Panc1 (cell line): ENCODE measurements at regions not wholly inside any gene's neighbourhood (a gene's known extent, or its start where the extent isn't known, plus 50 kb on each side); places are given as distances from the start of the nearest gene placed in this dataset.

ENCODE experiments used
- ATAC-seq: fragments of 200-7000 bp; cut with Tn5 transposase; 2 replicates; pipeline ENCODE4 v1.9.1; 2020; ENCODE audit warnings: mild to moderate bottlenecking, moderate library complexity
- BruUV-seq: library from RNA; stranded (reverse); fragments of 400-500 nt; replicated peaks from 2 replicates; lab custom pipeline; 2021; lab: Mats Ljungman, UMichigan
- CTCF ChIA-PET: fragments of 300-600 bp; sonication (Branson Sonifier 250); formaldehyde crosslinking; loops from one replicate; lab custom pipeline; 2022; ENCODE audit warnings: antibody characterized with exemption; lab: Charles Lee
- POLR2A ChIA-PET: fragments of 300-600 bp; sonication (Branson Sonifier 250); formaldehyde crosslinking; loops from one replicate; lab custom pipeline; 2022; ENCODE audit warnings: antibody characterized with exemption; lab: Charles Lee
- DNase-seq: peaks from one replicate; pipeline ENCODE4 v3.0.0-alpha.2; 2010; ENCODE audit warnings: low read depth, low spot score
- H3K27ac ChIP-seq: 2 replicates; pipeline ENCODE4 v1.5.1; 2011; ENCODE audit warnings: mild to moderate bottlenecking, low read length, inconsistent platforms
- H3K27me3 ChIP-seq: fragments of 200-500 bp; sonication (Bioruptor generic); 2 replicates; pipeline ENCODE4 v1.6.0; 2014; ENCODE audit warnings: low read length, inconsistent platforms; ENCODE audit not compliant: control insufficient read depth, insufficient read depth
- H3K36me3 ChIP-seq: fragments of 200-500 bp; sonication (Bioruptor generic); 2 replicates; pipeline ENCODE4 v1.5.1; 2014; ENCODE audit warnings: inconsistent platforms, mild to moderate bottlenecking, low read length, moderate library complexity; ENCODE audit not compliant: control insufficient read depth, insufficient read depth
- H3K4me1 ChIP-seq: 2 replicates; pipeline ENCODE4 v1.5.1; 2011; ENCODE audit warnings: inconsistent platforms, mild to moderate bottlenecking, low read length, moderate library complexity; ENCODE audit not compliant: control insufficient read depth, insufficient read depth
- H3K4me3 ChIP-seq, 2 experiments: 2 replicates each; pipeline ENCODE4 v1.5.1; 2011 to 2012; ENCODE audit warnings: low read depth in 2 of 2, low read length in 2 of 2, mild to moderate bottlenecking in 2 of 2, inconsistent platforms in 1 of 2, moderate library complexity in 1 of 2
- H3K9me3 ChIP-seq: fragments of 200-500 bp; sonication (Bioruptor generic); 2 replicates; pipeline ENCODE4 v1.5.1; 2014; ENCODE audit warnings: low read depth, mild to moderate bottlenecking, inconsistent platforms, low read length, moderate library complexity; ENCODE audit not compliant: control insufficient read depth, insufficient read depth
- CTCF ChIP-seq: fragments of 450-650 bp; IDR thresholded peaks from 2 replicates; pipeline ENCODE4 v1.5.1; 2017; ENCODE audit warnings: mild to moderate bottlenecking
- POLR2AphosphoS5 ChIP-seq: IDR thresholded peaks from 2 replicates; pipeline ENCODE4 v1.6.1; 2012; ENCODE audit warnings: mild to moderate bottlenecking, low read depth, low read length, moderate library complexity
- REST ChIP-seq, 2 experiments: IDR thresholded peaks; 2 replicates each; pipeline ENCODE4 v1.6.1; 2011 to 2012; ENCODE audit warnings: low read depth in 2 of 2, control low read depth in 1 of 2, low read length in 1 of 2, mild to moderate bottlenecking in 1 of 2, moderate library complexity in 1 of 2; ENCODE audit not compliant: insufficient read depth in 1 of 2
- SIN3A ChIP-seq: IDR thresholded peaks from 2 replicates; pipeline ENCODE4 v1.6.1; 2012; ENCODE audit warnings: low read depth, mild to moderate bottlenecking, low read length, moderate library complexity, borderline replicate concordance; ENCODE audit not compliant: insufficient read depth
- TCF7L2 ChIP-seq: IDR thresholded peaks from 2 replicates; pipeline ENCODE4 v1.6.1; 2011; ENCODE audit warnings: mild to moderate bottlenecking, low read depth, low read length, inconsistent platforms
- in situ Hi-C: cut with HindIII; loops from 2 replicates; pipeline ENCODE4 v1.10.0; 2016; ENCODE audit warnings: low sequenced_read_pairs, low pct_unique_long_range_greater_than_20kb
- intact Hi-C: fragments of 100-400 bp; cut with micrococcal nuclease; formaldehyde crosslinking; loops from one replicate; pipeline ENCODE4 v1.10.0; 2022; ENCODE audit not compliant: unreplicated experiment

GRCh38 chr6:100168148-100168547, 174.1 kb upstream of the MCHR2 start:
- Histone ChIP-seq H3K36me3 (no peaks in the 10 kb centered on the region), H3K4me3 (no peak overlapping the region), H3K9me3 (no peaks in the 10 kb centered on the region), H3K27ac (no peak overlapping the region), H3K27me3 (peaks cover 2% of the 10 kb centered on the region; the same call in 1 of the 2 replicates), H3K4me1 (no peaks in the 10 kb centered on the region)
- TF ChIP-seq POLR2AphosphoS5 (no peak), TCF7L2 (no peak), SIN3A (no peak), REST (IDR thresholded peaks at IDR 0.05; ENCODE audit: insufficient read depth in 1 of 2, low read depth in 2 of 2, low read length in 1 of 2) (no peak), CTCF (no peak)
- intact Hi-C loops (no loop called here), in situ Hi-C loops (no loop called here)
- DNase-seq (no peak), ATAC-seq (no peak)
- POLR2A ChIA-PET: no interaction called here
- CTCF ChIA-PET: no interaction called here
- no TSS peak for BruUV-seq

- in situ Hi-C loops (no loop called here), intact Hi-C loops (no loop called here)
- DNase-seq (no peak), ATAC-seq (no peak)
- TF ChIP-seq TCF7L2: no peak
- no peak for TF ChIP-seq CTCF
- no peak for TF ChIP-seq POLR2AphosphoS5
- no peak for TF ChIP-seq REST (IDR thresholded peaks at IDR 0.05; ENCODE audit: insufficient read depth in 1 of 2, low read depth in 2 of 2, low read length in 1 of 2)
- no peak for TF ChIP-seq SIN3A
- Histone ChIP-seq H3K4me1 (no peaks in the 10 kb centered on the region), H3K36me3 (no peaks in the 10 kb centered on the region), H3K27me3 (peaks cover 2% of the 10 kb centered on the region; the same call in 1 of the 2 replicates), H3K27ac (no peak overlapping the region), H3K9me3 (no peaks in the 10 kb centered on the region), H3K4me3 (no peak overlapping the region)
- CTCF ChIA-PET: no interaction called here
- BruUV-seq: no TSS peak
- POLR2A ChIA-PET: no interaction called here
Observed at GRCh38 chr6:100167585-100167984, 173.6 kb upstream of the MCHR2 start.
